NCI-H774 (cell line): ENCODE measurements at regions not wholly inside any gene's neighbourhood (a gene's known extent, or its start where the extent isn't known, plus 50 kb on each side); places are given as distances from the start of the nearest gene placed in this dataset.

Source experiments
- DNase-seq: peaks from one replicate; lab custom pipeline; 2025; lab: John Stamatoyannopoulos, UW

GRCh38 chr6:113610377-113610988 is 246.7 kb upstream of the MARCKS start:
- no peak for DNase-seq

GRCh38 chr6:113616701-113617274 is 240.4 kb upstream of the MARCKS start:
- no peak for DNase-seq

GRCh38 chr6:113619077-113619476 is 238.1 kb upstream of the MARCKS start:
- DNase-seq = no peak

GRCh38 chr6:113620386-113620785 is 236.8 kb upstream of the MARCKS start:
- DNase-seq = no peak

GRCh38 chr6:113622254-113622653 is 234.9 kb upstream of the MARCKS start:
- no peak for DNase-seq

- DNase-seq = no peak
These were observed 234.0 kb upstream of the MARCKS start for GRCh38 chr6:113623129-113623528.

GRCh38 chr6:113625850-113626249 is 231.3 kb upstream of the MARCKS start:
- no peak for DNase-seq

GRCh38 chr6:113626475-113626874 is 230.7 kb upstream of the MARCKS start:
- no peak for DNase-seq

- no peak for DNase-seq
These were observed 229.7 kb upstream of the MARCKS start for GRCh38 chr6:113627480-113627879.

- no peak for DNase-seq
These were observed 227.9 kb upstream of the MARCKS start for GRCh38 chr6:113629256-113629655.

- no peak for DNase-seq
These were observed 227.0 kb upstream of the MARCKS start for GRCh38 chr6:113629975-113630737.

- DNase-seq = no peak
These were observed 226.2 kb upstream of the MARCKS start for GRCh38 chr6:113630738-113631535.

- no peak for DNase-seq
These were observed 225.5 kb upstream of the MARCKS start for GRCh38 chr6:113631666-113632065.

- DNase-seq = no peak
These were observed 224.8 kb upstream of the MARCKS start for GRCh38 chr6:113632220-113632864.

GRCh38 chr6:113633638-113634037 is 223.5 kb upstream of the MARCKS start:
- DNase-seq = no peak

- no peak for DNase-seq
These were observed 222.6 kb upstream of the MARCKS start for GRCh38 chr6:113634352-113635163.

GRCh38 chr6:113635222-113635986 is 221.7 kb upstream of the MARCKS start:
- no peak for DNase-seq

GRCh38 chr6:113636357-113636824 is 220.8 kb upstream of the MARCKS start:
- DNase-seq = no peak

- peak; percentile 22 for DNase-seq
These were observed 217.1 kb upstream of the MARCKS start for GRCh38 chr6:113640051-113640450.

GRCh38 chr6:113642001-113642713 is 215.0 kb upstream of the MARCKS start:
- DNase-seq = no peak
